ENCODE measurements at regions not wholly inside any gene's neighbourhood (a gene's known extent, or its start where the extent isn't known, plus 50 kb on each side); places are given as distances from the start of the nearest gene placed in this dataset.

GRCh38 chr14:82094829-82095345, 561.2 kb upstream of the SEL1L start:
- TF ChIP-seq CTCF (tag by site-specific recombination; IDR thresholded peaks at IDR 0.05) (no peak), ZNF624 (tag by site-specific recombination; IDR thresholded peaks at IDR 0.05) (no peak), ZNF274 (IDR thresholded peaks at IDR 0.05; ENCODE audit: low read length) (no peak), ZNF274 (tag by site-specific recombination; IDR thresholded peaks at IDR 0.05; ENCODE audit: borderline replicate concordance) (no peak), ZNF18 (tag by site-specific recombination; IDR thresholded peaks at IDR 0.05) (no peak), GFI1B (tag by site-specific recombination; IDR thresholded peaks at IDR 0.05) (no peak), REST (tag by site-specific recombination; IDR thresholded peaks at IDR 0.05) (no peak), ZNF513 (tag by site-specific recombination; IDR thresholded peaks at IDR 0.05) (no peak), ATF2 (tag by site-specific recombination; IDR thresholded peaks at IDR 0.05; ENCODE audit: low read depth) (no peak)
